CD14-positive monocyte (primary cell): ENCODE measurements at regions not wholly inside any gene's neighbourhood (a gene's known extent, or its start where the extent isn't known, plus 50 kb on each side); places are given as distances from the start of the nearest gene placed in this dataset.

Experiments used
- DNase-seq, 3 donors: peaks; one replicate each; pipeline ENCODE4 v3.0.0-alpha.2; 2011 to 2022
- H2AFZ ChIP-seq: 2 replicates; pipeline ENCODE4 v1.6.0; 2012; ENCODE audit warnings: mild to moderate bottlenecking, low read depth, low read length, inconsistent platforms; ENCODE audit not compliant: insufficient read depth, poor library complexity, severe bottlenecking
- H3K27ac ChIP-seq, 2 donors: 1 replicate in 1 of 2; 2 replicates in 1 of 2; pipeline ENCODE4 v1.5.1; 2012 to 2013; ENCODE audit warnings: low read length in 2 of 2, control low read depth in 1 of 2, inconsistent platforms in 1 of 2, low read depth in 1 of 2, mild to moderate bottlenecking in 1 of 2
- H3K27me3 ChIP-seq, 2 donors: one replicate each; pipeline versions ENCODE4 v1.6.0 to v1.6.1; 2011 to 2013; ENCODE audit warnings: low read length in 2 of 2; ENCODE audit not compliant: control insufficient read depth in 2 of 2, insufficient read depth in 2 of 2
- H3K36me3 ChIP-seq, 2 donors: replicated peaks in 1 of 2; 1 replicate in 1 of 2; 2 replicates in 1 of 2; pipeline versions ENCODE4 v1.5.1 to v1.6.1; 2012 to 2013; ENCODE audit warnings: low read length in 2 of 2, control low read depth in 1 of 2, inconsistent platforms in 1 of 2, mild to moderate bottlenecking in 1 of 2; ENCODE audit not compliant: insufficient read depth in 2 of 2, control insufficient read depth in 1 of 2
- H3K4me1 ChIP-seq, 2 donors: 1 replicate in 1 of 2; 2 replicates in 1 of 2; pipeline versions ENCODE4 v1.5.1 to v1.6.1; 2012 to 2013; ENCODE audit warnings: low read length in 2 of 2, control low read depth in 1 of 2, inconsistent platforms in 1 of 2, mild to moderate bottlenecking in 1 of 2, moderate library complexity in 1 of 2; ENCODE audit not compliant: insufficient read depth in 2 of 2, control insufficient read depth in 1 of 2
- H3K4me2 ChIP-seq: replicated peaks from 2 replicates; pipeline ENCODE3; 2012; ENCODE audit warnings: low read length, moderate library complexity, mild to moderate bottlenecking; ENCODE audit not compliant: poor library complexity, severe bottlenecking; ENCODE audit errors: extremely low read depth
- H3K4me3 ChIP-seq, 3 experiments: fragments of 200-600 bp in 1 of 3; sonication (generic) in 1 of 3; replicated peaks in 1 of 3; 1 replicate in 2 of 3; 2 replicates in 1 of 3; pipeline ENCODE4 v1.5.1; 2011 to 2013; ENCODE audit warnings: low read length in 3 of 3, mild to moderate bottlenecking in 3 of 3, control low read depth in 2 of 3, low read depth in 2 of 3, inconsistent platforms in 1 of 3, moderate library complexity in 1 of 3
- H3K79me2 ChIP-seq: 2 replicates; pipeline ENCODE4 v1.6.0; 2012; ENCODE audit warnings: mild to moderate bottlenecking, control low read depth, inconsistent platforms, low read length, moderate library complexity; ENCODE audit not compliant: insufficient read depth
- H3K9ac ChIP-seq: 2 replicates; pipeline ENCODE4 v1.6.0; 2017; ENCODE audit warnings: low read length, mild to moderate bottlenecking; ENCODE audit not compliant: insufficient read depth, poor library complexity, severe bottlenecking
- H3K9me3 ChIP-seq, 2 donors: replicated peaks in 1 of 2; 1 replicate in 1 of 2; 2 replicates in 1 of 2; pipeline versions ENCODE4 v1.5.1 to v1.6.1; 2012 to 2013; ENCODE audit warnings: low read length in 2 of 2, control low read depth in 1 of 2; ENCODE audit not compliant: control insufficient read depth in 1 of 2, insufficient read depth in 1 of 2
- H4K20me1 ChIP-seq: 2 replicates; pipeline ENCODE4 v1.6.0; 2012; ENCODE audit warnings: mild to moderate bottlenecking, low read length, control low read depth, moderate library complexity; ENCODE audit not compliant: insufficient read depth
- H3K27ac Mint-ChIP-seq, 7 donors: one replicate each; pipeline ENCODE4 v1.8.0; 2020; ENCODE audit warnings: mild to moderate bottlenecking in 7 of 7, mixed read lengths in 7 of 7, moderate library complexity in 6 of 7, inconsistent platforms in 2 of 7
- H3K27me3 Mint-ChIP-seq, 3 donors: one replicate each; pipeline ENCODE4 v1.8.0; 2021 to 2022; ENCODE audit warnings: low read depth in 3 of 3, mild to moderate bottlenecking in 3 of 3, mixed read lengths in 3 of 3, moderate library complexity in 3 of 3, inconsistent platforms in 1 of 3
- H3K36me3 Mint-ChIP-seq, 2 donors: one replicate each; pipeline ENCODE4 v1.8.0; 2020; ENCODE audit warnings: mixed read lengths in 2 of 2, inconsistent platforms in 1 of 2, mild to moderate bottlenecking in 1 of 2
- H3K4me1 Mint-ChIP-seq: one replicate; pipeline ENCODE4 v1.8.0; 2020; ENCODE audit warnings: mild to moderate bottlenecking, mixed read lengths
- H3K4me3 Mint-ChIP-seq, 2 donors: one replicate each; pipeline ENCODE4 v1.8.0; 2020; ENCODE audit warnings: mild to moderate bottlenecking in 2 of 2, mixed read lengths in 2 of 2, moderate library complexity in 1 of 2
- H3K9me3 Mint-ChIP-seq, 7 donors: one replicate each; pipeline ENCODE4 v1.8.0; 2020 to 2022; ENCODE audit warnings: mixed read lengths in 7 of 7, mild to moderate bottlenecking in 6 of 7, moderate library complexity in 6 of 7, inconsistent platforms in 2 of 7
- WGBS: methylation state at CpG from one replicate; pipeline ENCODE4 v1.1.5; 2013; ENCODE audit warnings: missing lambda C conversion rate; ENCODE audit not compliant: insufficient coverage; 5-methylcytosine and 5-hydroxymethylcytosine counted together
- intact Hi-C, 2 donors: fragments of 100-400 bp; cut with micrococcal nuclease; formaldehyde crosslinking; loops; one replicate each; pipeline versions ENCODE4 v1.15.0 to v1.15.1; 2023
- TF ChIP-seq, protein P1 (sequence below): fragments of 200-600 bp; IDR thresholded peaks from one replicate; pipeline ENCODE4 v1.8.0; 2022; ENCODE audit warnings: antibody characterized with exemption, mild to moderate bottlenecking

DNA sequence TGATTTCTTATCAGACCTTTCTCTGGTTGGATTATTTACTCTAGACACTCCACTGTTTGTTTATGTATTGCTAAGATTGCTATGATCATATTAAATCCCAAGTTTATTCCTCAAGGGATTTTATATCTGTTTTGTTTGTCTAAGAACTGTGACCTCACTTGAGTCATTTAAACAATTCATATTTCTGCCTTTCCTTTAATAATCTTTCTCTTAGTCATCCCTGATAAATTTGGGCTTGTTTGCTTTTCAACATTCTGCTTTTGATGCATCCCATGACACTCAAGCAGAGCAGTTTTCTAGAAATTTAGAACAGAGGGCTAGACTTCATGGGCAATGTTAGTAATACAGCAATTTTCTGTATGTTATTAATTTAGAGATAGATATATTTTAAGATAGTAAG lies 231.6 kb upstream of the TNC start:
- no peaks in the 10 kb centered on the region for H3K36me3 ChIP-seq
- H4K20me1 ChIP-seq = no peaks in the 10 kb centered on the region
- H3K79me2 ChIP-seq = no peaks in the 10 kb centered on the region
- Mint-ChIP-seq H3K27me3 (no peaks in the 10 kb centered on the region), H3K27ac (no peak overlapping the region), H3K4me1 (no peaks in the 10 kb centered on the region), H3K36me3 (no peaks in the 10 kb centered on the region), H3K4me3 (no peak overlapping the region), H3K9me3 (peaks cover 0 to 11% (median 0%) of the 10 kb centered on the region in 7 donors)
- DNase-seq = no peak
- H3K4me1 ChIP-seq = no peaks in the 10 kb centered on the region
- intact Hi-C loops = no loop called here
- no peak overlapping the region for H3K27ac ChIP-seq
- TF ChIP-seq, protein P1, sequence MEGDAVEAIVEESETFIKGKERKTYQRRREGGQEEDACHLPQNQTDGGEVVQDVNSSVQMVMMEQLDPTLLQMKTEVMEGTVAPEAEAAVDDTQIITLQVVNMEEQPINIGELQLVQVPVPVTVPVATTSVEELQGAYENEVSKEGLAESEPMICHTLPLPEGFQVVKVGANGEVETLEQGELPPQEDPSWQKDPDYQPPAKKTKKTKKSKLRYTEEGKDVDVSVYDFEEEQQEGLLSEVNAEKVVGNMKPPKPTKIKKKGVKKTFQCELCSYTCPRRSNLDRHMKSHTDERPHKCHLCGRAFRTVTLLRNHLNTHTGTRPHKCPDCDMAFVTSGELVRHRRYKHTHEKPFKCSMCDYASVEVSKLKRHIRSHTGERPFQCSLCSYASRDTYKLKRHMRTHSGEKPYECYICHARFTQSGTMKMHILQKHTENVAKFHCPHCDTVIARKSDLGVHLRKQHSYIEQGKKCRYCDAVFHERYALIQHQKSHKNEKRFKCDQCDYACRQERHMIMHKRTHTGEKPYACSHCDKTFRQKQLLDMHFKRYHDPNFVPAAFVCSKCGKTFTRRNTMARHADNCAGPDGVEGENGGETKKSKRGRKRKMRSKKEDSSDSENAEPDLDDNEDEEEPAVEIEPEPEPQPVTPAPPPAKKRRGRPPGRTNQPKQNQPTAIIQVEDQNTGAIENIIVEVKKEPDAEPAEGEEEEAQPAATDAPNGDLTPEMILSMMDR = no peak
- no peak overlapping the region for H3K4me3 ChIP-seq
- H3K9ac ChIP-seq = no peak overlapping the region
- no peak overlapping the region for H2AFZ ChIP-seq
- no peaks in the 10 kb centered on the region for H3K9me3 ChIP-seq
- H3K4me2 ChIP-seq = no peak overlapping the region
- no peaks in the 10 kb centered on the region for H3K27me3 ChIP-seq

DNA sequence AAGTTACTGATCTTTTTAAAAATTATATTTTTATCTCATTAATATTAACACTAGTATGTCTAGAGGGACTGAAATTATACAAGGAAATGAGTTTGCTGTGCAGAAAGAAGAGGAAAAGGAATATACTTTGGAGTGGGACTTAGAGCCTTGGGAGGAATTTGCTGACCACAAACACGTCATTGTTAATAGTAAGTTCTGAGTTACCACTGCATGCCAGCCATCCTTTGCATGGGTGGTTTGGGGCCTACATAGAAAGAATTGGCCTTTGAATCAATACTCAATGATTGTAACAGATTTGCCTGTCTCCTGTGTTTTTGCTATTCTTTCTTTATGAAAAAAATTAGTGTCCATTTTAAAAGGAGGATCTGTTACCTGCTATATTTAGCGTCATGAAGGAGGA lies 232.6 kb upstream of the TNC start:
- H3K27ac ChIP-seq = no peak overlapping the region
- no peak overlapping the region for H3K9ac ChIP-seq
- no peak overlapping the region for H3K4me3 ChIP-seq
- H4K20me1 ChIP-seq = no peaks in the 10 kb centered on the region
- H2AFZ ChIP-seq = no peak overlapping the region
- H3K4me1 Mint-ChIP-seq = no peaks in the 10 kb centered on the region
- H3K27me3 ChIP-seq = no peaks in the 10 kb centered on the region
- H3K36me3 ChIP-seq = no peaks in the 10 kb centered on the region
- no peak overlapping the region for H3K4me2 ChIP-seq
- peaks cover 0 to 16% (median 2%) of the 10 kb centered on the region in 7 donors for H3K9me3 Mint-ChIP-seq
- intact Hi-C loops = no loop called here
- no peaks in the 10 kb centered on the region for H3K79me2 ChIP-seq
- H3K4me3 Mint-ChIP-seq = no peak overlapping the region
- DNase-seq = no peak
- WGBS = 83% methylated on average over 1 of the region's 2 CpGs
- H3K4me1 ChIP-seq = no peaks in the 10 kb centered on the region
- H3K27ac Mint-ChIP-seq = no peak overlapping the region
- no peaks in the 10 kb centered on the region for H3K36me3 Mint-ChIP-seq
- TF ChIP-seq, protein P1 = no peak
- H3K27me3 Mint-ChIP-seq = no peaks in the 10 kb centered on the region
- no peaks in the 10 kb centered on the region for H3K9me3 ChIP-seq
